ENCODE measurements at regions not wholly inside any gene's neighbourhood (a gene's known extent, or its start where the extent isn't known, plus 50 kb on each side); places are given as distances from the start of the nearest gene placed in this dataset.

- no peak for DNase-seq
Measured at GRCh38 chr9:85249313-85249621, 492.5 kb downstream of the AGTPBP1 start.

- no peak for DNase-seq
Measured at GRCh38 chr9:85248514-85249312, 493.0 kb downstream of the AGTPBP1 start.

- DNase-seq, result no peak
Measured at GRCh38 chr9:85246541-85246940, 495.2 kb downstream of the AGTPBP1 start.

GRCh38 chr9:85244856-85245255, 496.9 kb downstream of the AGTPBP1 start:
- no peak for DNase-seq

GRCh38 chr9:85243977-85244376, 497.8 kb downstream of the AGTPBP1 start:
- no peak for DNase-seq

- no peak for DNase-seq
Measured at GRCh38 chr9:85237478-85237877, 504.3 kb downstream of the AGTPBP1 start.

GRCh38 chr9:85230081-85230480, 511.7 kb downstream of the AGTPBP1 start:
- DNase-seq, result no peak

GRCh38 chr9:85228111-85228855, 513.5 kb downstream of the AGTPBP1 start:
- DNase-seq, result no peak

- no peak for DNase-seq
Measured at GRCh38 chr9:85225180-85225579, 516.6 kb downstream of the AGTPBP1 start.

- no peak for DNase-seq
Measured at GRCh38 chr9:85224729-85225128, 517.0 kb downstream of the AGTPBP1 start.

- no peak for DNase-seq
Measured at GRCh38 chr9:85224301-85224700, 517.5 kb downstream of the AGTPBP1 start.

GRCh38 chr9:85223506-85224125, 518.1 kb downstream of the AGTPBP1 start:
- DNase-seq, result no peak

- DNase-seq, result no peak
Measured at GRCh38 chr9:85216601-85217000, 525.2 kb downstream of the AGTPBP1 start.

- no peak for DNase-seq
Measured at GRCh38 chr9:85215961-85216360, 525.8 kb downstream of the AGTPBP1 start.

- DNase-seq, result no peak
Measured at GRCh38 chr9:85215416-85215815, 526.3 kb downstream of the AGTPBP1 start.

GRCh38 chr9:85213650-85214607, 527.8 kb downstream of the AGTPBP1 start:
- no peak for DNase-seq

- DNase-seq, result no peak
Measured at GRCh38 chr9:85212887-85213286, 528.9 kb downstream of the AGTPBP1 start.

GRCh38 chr9:85212209-85212608, 529.5 kb downstream of the AGTPBP1 start:
- DNase-seq, result no peak

- DNase-seq, result no peak
Measured at GRCh38 chr9:85208666-85209065, 533.1 kb downstream of the AGTPBP1 start.

- no peak for DNase-seq
Measured at GRCh38 chr9:85204176-85204575, 534.6 kb downstream of the NTRK2 start.

- DNase-seq, result no peak
Measured at GRCh38 chr9:85202596-85202995, 533.1 kb downstream of the NTRK2 start.

- no peak for DNase-seq
Measured at GRCh38 chr9:85200726-85201404, 531.3 kb downstream of the NTRK2 start.

Data from inflammatory macrophage treated with lipopolysaccharide for 1 hour (primary cell).